NCI-H1694 (cell line): ENCODE measurements at regions not wholly inside any gene's neighbourhood (a gene's known extent, or its start where the extent isn't known, plus 50 kb on each side); places are given as distances from the start of the nearest gene placed in this dataset.

Experiments
- DNase-seq: peaks from one replicate; lab custom pipeline; 2025; lab: John Stamatoyannopoulos, UW

DNA sequence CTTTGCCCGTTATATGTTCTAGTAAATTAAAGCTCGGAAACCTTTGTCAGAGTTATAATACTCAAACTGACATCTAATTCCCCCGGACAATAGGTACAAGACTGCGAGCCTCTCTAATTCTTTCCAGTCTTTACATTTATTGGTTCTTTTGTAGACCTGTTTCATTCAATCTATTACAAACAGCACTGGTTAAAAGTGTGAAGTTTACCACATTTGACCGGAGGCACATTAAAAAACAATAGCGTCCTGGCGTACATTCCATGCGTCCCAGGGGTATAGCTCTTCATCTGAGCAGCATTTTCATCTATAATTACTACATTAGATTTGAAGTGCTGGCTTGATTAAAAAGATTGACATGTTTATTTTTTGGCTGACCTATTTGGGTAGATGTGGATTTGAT lies 49.9 kb upstream of the TENM3 start:
- DNase-seq, result no peak
